ENCODE measurements at regions not wholly inside any gene's neighbourhood (a gene's known extent, or its start where the extent isn't known, plus 50 kb on each side); places are given as distances from the start of the nearest gene placed in this dataset.

- no peak for DNase-seq
These were observed 519.1 kb downstream of the MDFIC start for GRCh38 chr7:115441033-115441432.

GRCh38 chr7:115435178-115435577, 513.3 kb downstream of the MDFIC start:
- DNase-seq, result no peak

- no peak for DNase-seq
These were observed 508.0 kb downstream of the MDFIC start for GRCh38 chr7:115429918-115430317.

- DNase-seq, result no peak
These were observed 495.8 kb downstream of the MDFIC start for GRCh38 chr7:115417662-115418061.

GRCh38 chr7:115410972-115411686, 489.2 kb downstream of the MDFIC start:
- DNase-seq, result no peak

GRCh38 chr7:115410434-115410820, 488.5 kb downstream of the MDFIC start:
- DNase-seq, result no peak

- no peak for DNase-seq
These were observed 488.0 kb downstream of the MDFIC start for GRCh38 chr7:115409682-115410433.

- no peak for DNase-seq
These were observed 484.3 kb downstream of the MDFIC start for GRCh38 chr7:115406219-115406618.

GRCh38 chr7:115387137-115387536, 465.2 kb downstream of the MDFIC start:
- DNase-seq, result no peak

- DNase-seq, result no peak
These were observed 457.4 kb downstream of the MDFIC start for GRCh38 chr7:115379321-115379720.

- no peak for DNase-seq
These were observed 447.1 kb downstream of the MDFIC start for GRCh38 chr7:115368998-115369397.

GRCh38 chr7:115363916-115364315, 442.0 kb downstream of the MDFIC start:
- no peak for DNase-seq

- no peak for DNase-seq
These were observed 438.1 kb downstream of the MDFIC start for GRCh38 chr7:115359955-115360354.

GRCh38 chr7:115359119-115359518, 437.2 kb downstream of the MDFIC start:
- no peak for DNase-seq

GRCh38 chr7:115357703-115357999, 435.8 kb downstream of the MDFIC start:
- DNase-seq, result no peak

GRCh38 chr7:115356999-115357702, 435.3 kb downstream of the MDFIC start:
- no peak for DNase-seq

- no peak for DNase-seq
These were observed 434.3 kb downstream of the MDFIC start for GRCh38 chr7:115356139-115356746.

GRCh38 chr7:115354925-115355324, 433.0 kb downstream of the MDFIC start:
- DNase-seq, result no peak

- DNase-seq, result no peak
These were observed 430.5 kb downstream of the MDFIC start for GRCh38 chr7:115352375-115352774.

- no peak for DNase-seq
These were observed 428.9 kb downstream of the MDFIC start for GRCh38 chr7:115350764-115351163.

GRCh38 chr7:115349635-115350034, 427.7 kb downstream of the MDFIC start:
- no peak for DNase-seq

- DNase-seq, result no peak
These were observed 424.8 kb downstream of the MDFIC start for GRCh38 chr7:115346685-115347084.

- DNase-seq, result no peak
These were observed 418.9 kb downstream of the MDFIC start for GRCh38 chr7:115340828-115341227.

- DNase-seq, result no peak
These were observed 416.1 kb downstream of the MDFIC start for GRCh38 chr7:115338016-115338415.

Data from NCI-H2029 treated with DMSO at 0.1 percent for 48 hours (cell line).